K562 (cell line): ENCODE measurements at regions not wholly inside any gene's neighbourhood (a gene's known extent, or its start where the extent isn't known, plus 50 kb on each side); places are given as distances from the start of the nearest gene placed in this dataset.

ENCODE experiments used
- ATAC-seq: fragments of 200-7000 bp; cut with Tn5 transposase; 3 replicates; pipeline ENCODE4 v1.9.1; 2020; ENCODE audit warnings: moderate library complexity
- BruUV-seq: library from RNA; stranded (reverse); fragments of 400-500 nt; replicated peaks from 2 replicates; lab custom pipeline; 2021; lab: Mats Ljungman, UMichigan
- CTCF ChIA-PET: fragments of 300-600 bp; formaldehyde crosslinking; extraction: SDS; loops from one replicate; lab custom pipeline; 2021; ENCODE audit warnings: low intra/inter-chr PET ratio; lab: Yijun Ruan, JAX
- POLR2A ChIA-PET: fragments of 300-600, 350-650 bp; sonication (Branson Sonifier 250); formaldehyde crosslinking; extraction: SDS; loops from one replicate; lab custom pipeline; 2021; ENCODE audit warnings: antibody characterized with exemption, inconsistent platforms; lab: Yijun Ruan, JAX
- DNase-seq, 4 experiments: peaks; one replicate each; pipeline versions ENCODE4 v3.0.0 to v3.0.0-alpha.2; 2011 to 2018; ENCODE audit warnings: low spot score in 3 of 4, mixed read lengths in 3 of 4; ENCODE audit errors: extremely low read depth in 1 of 4
- FAIRE-seq: peaks from 2 replicates; lab custom pipeline; 2011; peaks lifted over from hg19 to GRCh38; lab: Jason Lieb, UNC
- H2AFZ ChIP-seq: 2 replicates; pipeline ENCODE4 v1.6.0; 2011; ENCODE audit warnings: low read depth, low read length, control low read depth, inconsistent platforms
- H3K27ac ChIP-seq: fragments of 200-600 bp; 3 replicates; pipeline ENCODE4 v1.8.0; 2011; ENCODE audit warnings: low read depth, mild to moderate bottlenecking, control low read depth, inconsistent platforms, low read length, moderate library complexity, mixed read lengths; ENCODE audit errors: extremely low read depth
- H3K27me3 ChIP-seq, 2 experiments: fragments of 300-600 bp in 1 of 2; 2 replicates in 1 of 2; 3 replicates in 1 of 2; pipeline versions ENCODE4 v1.6.0 to v1.8.0; 2011; ENCODE audit warnings: inconsistent platforms in 2 of 2, low read length in 2 of 2, mild to moderate bottlenecking in 1 of 2, mixed read lengths in 1 of 2, moderate library complexity in 1 of 2; ENCODE audit not compliant: control insufficient read depth in 2 of 2, insufficient read depth in 2 of 2
- H3K36me3 ChIP-seq: fragments of 300-600 bp; 3 replicates; pipeline ENCODE4 v1.8.0; 2011; ENCODE audit warnings: mild to moderate bottlenecking, low read length, inconsistent platforms; ENCODE audit not compliant: control insufficient read depth, insufficient read depth
- H3K4me1 ChIP-seq, 2 experiments: fragments of 200-600 bp in 1 of 2; replicated peaks in 1 of 2; 2 replicates in 1 of 2; 3 replicates in 1 of 2; pipeline versions ENCODE4 v1.5.1 to v1.8.0; 2011; ENCODE audit warnings: inconsistent platforms in 2 of 2, low read length in 2 of 2, mild to moderate bottlenecking in 1 of 2, mixed read lengths in 1 of 2, moderate library complexity in 1 of 2; ENCODE audit not compliant: control insufficient read depth in 2 of 2, insufficient read depth in 2 of 2
- H3K4me2 ChIP-seq: 2 replicates; pipeline ENCODE4 v1.6.1; 2011; ENCODE audit warnings: low read length, control low read depth, inconsistent platforms, mixed read lengths; ENCODE audit not compliant: insufficient read depth
- H3K4me3 ChIP-seq: fragments of 200-600 bp; sonication (generic), shearing (Covaris generic); 2 replicates; pipeline ENCODE4 v1.5.1; 2016; ENCODE audit warnings: control low read depth, inconsistent platforms
- H3K79me2 ChIP-seq: fragments of 200-600 bp; 3 replicates; pipeline ENCODE4 v1.8.0; 2011; ENCODE audit warnings: low read length, inconsistent platforms; ENCODE audit not compliant: control insufficient read depth, insufficient read depth
- H3K9ac ChIP-seq, 2 experiments: 2 replicates each; pipeline versions ENCODE4 v1.6.0 to v1.6.1; 2011; ENCODE audit warnings: low read depth in 2 of 2, low read length in 2 of 2, control low read depth in 1 of 2, inconsistent platforms in 1 of 2, mild to moderate bottlenecking in 1 of 2, mixed read lengths in 1 of 2; ENCODE audit not compliant: insufficient read depth in 1 of 2
- H3K9me1 ChIP-seq: one replicate; pipeline ENCODE4 v1.6.0; 2011; ENCODE audit warnings: inconsistent platforms, mild to moderate bottlenecking, low read length, moderate library complexity; ENCODE audit not compliant: control insufficient read depth, insufficient read depth
- H3K9me3 ChIP-seq: replicated peaks from 2 replicates; pipeline ENCODE4 v1.5.1; 2011; ENCODE audit warnings: low read depth, low read length, inconsistent platforms; ENCODE audit not compliant: control insufficient read depth, insufficient read depth
- H4K20me1 ChIP-seq: replicated peaks from 2 replicates; pipeline ENCODE4 v1.6.1; 2011; ENCODE audit warnings: low read length, inconsistent platforms, mixed read lengths; ENCODE audit not compliant: control insufficient read depth, insufficient read depth
- CBX3 ChIP-seq, 2 experiments: IDR thresholded peaks; 1 replicate in 1 of 2; 2 replicates in 1 of 2; pipeline ENCODE4 v1.6.1; 2012; ENCODE audit warnings: inconsistent platforms in 2 of 2, low read length in 2 of 2, borderline replicate concordance in 1 of 2, control low read depth in 1 of 2
- CEBPG ChIP-seq, 3 experiments: fragments of 200-800 bp in 1 of 3; sonication (Bioruptor generic) in 1 of 3; sonication (generic) in 1 of 3; formaldehyde crosslinking in 1 of 3; IDR thresholded peaks in 2 of 3; conservative IDR thresholded peaks in 1 of 3; 2 replicates each; pipeline versions ENCODE4 v1.6.1 to v1.8.0; 2016 to 2022; ENCODE audit warnings: missing compliant biosample characterization in 2 of 3, missing genetic modification characterization in 2 of 3, mild to moderate bottlenecking in 1 of 3, missing genetic modification reagents in 1 of 3
- ETV6 ChIP-seq, 3 experiments: fragments of 150-350 bp in 1 of 3; sonication (generic) in 1 of 3; formaldehyde crosslinking in 1 of 3; IDR thresholded peaks; 2 replicates each; pipeline versions ENCODE4 v1.6.1 to v1.8.0; 2014 to 2022; ENCODE audit warnings: borderline replicate concordance in 2 of 3, low read depth in 2 of 3, antibody characterized with exemption in 1 of 3, low read length in 1 of 3, mild to moderate bottlenecking in 1 of 3, missing genetic modification reagents in 1 of 3
- FOSL1 ChIP-seq: fragments of 200-800 bp; sonication (Bioruptor generic); conservative IDR thresholded peaks from 2 replicates; pipeline ENCODE4 v1.6.1; 2016; ENCODE audit warnings: missing genetic modification characterization, missing compliant biosample characterization
- HLTF ChIP-seq: fragments of 450-650 bp; IDR thresholded peaks from 2 replicates; pipeline ENCODE4 v1.6.1; 2016
- HNRNPL ChIP-seq: fragments of 200-400 bp; formaldehyde crosslinking; IDR thresholded peaks from 2 replicates; pipeline ENCODE4 v1.6.1; 2017; ENCODE audit warnings: low read depth, mild to moderate bottlenecking, low read length
- PHB2 ChIP-seq: fragments of 450-650 bp; IDR thresholded peaks from 2 replicates; pipeline ENCODE4 v1.6.1; 2017; ENCODE audit warnings: low read depth
- PHF8 ChIP-seq: fragments of 200-600 bp; sonication (generic); IDR thresholded peaks from 2 replicates; pipeline ENCODE4 v1.6.1; 2012; ENCODE audit warnings: mixed run types, mild to moderate bottlenecking, inconsistent platforms, low read length, moderate library complexity, borderline replicate concordance
- RBM39 ChIP-seq: fragments of 200-400 bp; formaldehyde crosslinking; optimal IDR thresholded peaks from 2 replicates; pipeline ENCODE3; 2018; ENCODE audit warnings: low read depth, low read length
- WGBS: fragments of 100-300 bp; shearing (Covaris generic); methylation state at CpG from one replicate; pipeline ENCODE4 v1.1.6; 2016; ENCODE audit warnings: low coverage, mixed read lengths; ENCODE audit not compliant: insufficient coverage; ENCODE audit errors: missing lambda C conversion rate; 5-methylcytosine and 5-hydroxymethylcytosine counted together
- in situ Hi-C: fragments of 300-500 bp; cut with MboI; formaldehyde crosslinking; loops from 4 replicates; pipeline ENCODE4 v1.15.0; 2018; ENCODE audit warnings: inconsistent platforms, mixed read lengths
- intact Hi-C: fragments of 100-400 bp; cut with micrococcal nuclease; formaldehyde crosslinking; loops from 2 replicates; pipeline ENCODE4 v1.14.2; 2022
- TF ChIP-seq, protein P1 (sequence below): fragments of 250-450 bp; sonication (Bioruptor Pico); IDR thresholded peaks from 2 replicates; pipeline ENCODE4 v1.6.1; 2021; ENCODE audit warnings: mild to moderate bottlenecking
- TF ChIP-seq, protein P2 (sequence below): fragments of 250-450 bp; sonication (Bioruptor Pico); IDR thresholded peaks from 2 replicates; pipeline ENCODE4 v1.4.0; 2020; ENCODE audit warnings: mild to moderate bottlenecking, moderate library complexity

DNA sequence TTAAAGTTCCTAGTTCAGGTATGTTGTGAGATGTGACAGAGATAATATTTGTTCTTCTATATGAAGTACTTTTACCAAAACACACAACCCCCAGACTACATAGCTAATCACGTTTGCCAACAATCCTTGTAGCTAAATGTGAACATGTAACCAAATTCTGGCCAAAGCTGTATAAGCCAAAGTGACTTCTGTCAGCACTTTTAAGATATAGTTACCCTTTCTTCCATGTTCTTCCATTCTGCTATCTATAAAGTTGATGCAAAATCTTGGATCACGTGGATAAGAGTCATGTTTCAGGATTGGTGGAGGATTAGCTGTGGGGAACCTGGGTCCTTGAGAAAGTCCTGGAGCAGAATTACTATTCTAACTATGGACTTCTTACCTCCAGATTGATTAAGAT, 1366.6 kb downstream of the FSCB start:
- H3K9me1 ChIP-seq, result no peaks in the 10 kb centered on the region
- H3K27ac ChIP-seq, result no peak overlapping the region
- ATAC-seq, result no peak
- H3K4me1 ChIP-seq, result no peaks in the 10 kb centered on the region
- intact Hi-C loops (no loop called here), in situ Hi-C loops (no loop called here)
- no peak for DNase-seq
- H3K4me3 ChIP-seq, result no peak overlapping the region
- BruUV-seq, result no TSS peak
- CTCF ChIA-PET, result no interaction called here
- no peaks in the 10 kb centered on the region for H3K27me3 ChIP-seq
- H2AFZ ChIP-seq, result no peak overlapping the region
- no peak for FAIRE-seq
- H3K4me2 ChIP-seq, result no peak overlapping the region
- TF ChIP-seq FOSL1 (tag) (no peak), CEBPG (CRISPR knock-in tag; IDR thresholded peaks at IDR 0.05) (no peak), CEBPG (tag; conservative IDR thresholded peaks at IDR 0.05 in 1 of 2, IDR thresholded peaks at IDR 0.05 in 1 of 2) (no peak), HNRNPL (no peak)
- TF ChIP-seq, protein P1, sequence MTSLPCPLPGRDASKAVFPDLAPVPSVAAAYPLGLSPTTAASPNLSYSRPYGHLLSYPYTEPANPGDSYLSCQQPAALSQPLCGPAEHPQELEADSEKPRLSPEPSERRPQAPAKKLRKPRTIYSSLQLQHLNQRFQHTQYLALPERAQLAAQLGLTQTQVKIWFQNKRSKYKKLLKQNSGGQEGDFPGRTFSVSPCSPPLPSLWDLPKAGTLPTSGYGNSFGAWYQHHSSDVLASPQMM (CRISPR knock-in tag), result no peak
- H4K20me1 ChIP-seq, result no peaks in the 10 kb centered on the region
- no peaks in the 10 kb centered on the region for H3K79me2 ChIP-seq
- H3K36me3 ChIP-seq, result no peaks in the 10 kb centered on the region
- WGBS, result 0% methylated on average over 2 of the region's 2 CpGs
- no peak overlapping the region for H3K9ac ChIP-seq
- POLR2A ChIA-PET, result interaction anchor here (0.7 kb wide), 1 partner anchor 59 kb away, joined by 3 read pairs; no protein-coding TSS in a partner anchor
- no peaks in the 10 kb centered on the region for H3K9me3 ChIP-seq

DNA sequence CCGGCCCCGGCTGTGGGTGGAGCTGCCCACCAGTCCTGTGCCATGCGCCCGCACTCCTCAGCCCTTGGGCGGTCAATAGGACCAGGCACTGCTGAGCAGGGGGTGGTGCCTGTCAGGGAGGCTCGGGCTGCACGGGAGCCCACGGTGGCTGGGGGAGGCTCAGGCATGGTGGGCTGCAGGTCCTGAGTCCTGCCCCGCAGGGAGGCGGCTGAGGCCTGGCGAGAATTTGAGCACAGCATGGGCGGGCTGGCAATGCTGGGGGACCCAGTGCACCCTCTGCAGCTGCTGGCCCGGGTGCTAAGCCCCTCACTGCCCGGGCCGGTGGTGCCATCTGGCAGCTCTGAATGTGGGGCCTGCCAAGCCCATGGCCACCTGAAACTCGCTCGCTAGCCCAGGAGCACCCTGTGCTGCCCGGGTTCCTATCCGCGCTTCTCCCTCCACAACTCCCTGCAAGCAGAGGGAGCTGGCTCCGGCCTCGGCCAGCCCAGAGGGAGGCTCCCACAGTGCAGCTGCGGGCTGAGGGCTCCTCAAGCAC, 1371.1 kb downstream of the FSCB start:
- POLR2A ChIA-PET, result no interaction called here
- Histone ChIP-seq H2AFZ (no peak overlapping the region), H3K27ac (no peak overlapping the region), H3K4me1 (no peaks in the 10 kb centered on the region), H3K79me2 (no peaks in the 10 kb centered on the region), H3K4me2 (no peak overlapping the region), H3K9ac (no peak overlapping the region), H3K9me1 (no peaks in the 10 kb centered on the region), H3K36me3 (no peaks in the 10 kb centered on the region), H3K9me3 (no peaks in the 10 kb centered on the region), H4K20me1 (no peaks in the 10 kb centered on the region), H3K27me3 (no peaks in the 10 kb centered on the region), H3K4me3 (no peak overlapping the region)
- CTCF ChIA-PET, result no interaction called here
- in situ Hi-C loops, result no loop called here
- no peak for DNase-seq
- 4% methylated on average over 10 of the region's 23 CpGs for WGBS
- intact Hi-C loops, result no loop called here
- no TSS peak for BruUV-seq
- ATAC-seq, result no peak
- FAIRE-seq, result no peak
- TF ChIP-seq HLTF (no peak), PHF8 (no peak), PHB2 (no peak), ETV6 (IDR thresholded peaks at IDR 0.05; ENCODE audit: borderline replicate concordance in 1 of 2, low read depth in 2 of 2, low read length in 1 of 2) (no peak), ETV6 (CRISPR knock-in tag; IDR thresholded peaks at IDR 0.05; ENCODE audit: borderline replicate concordance) (no peak), CBX3 (IDR thresholded peaks at IDR 0.05; ENCODE audit: borderline replicate concordance in 1 of 2, low read length in 2 of 2) (no peak), RBM39 (no peak)
- TF ChIP-seq, protein P2, sequence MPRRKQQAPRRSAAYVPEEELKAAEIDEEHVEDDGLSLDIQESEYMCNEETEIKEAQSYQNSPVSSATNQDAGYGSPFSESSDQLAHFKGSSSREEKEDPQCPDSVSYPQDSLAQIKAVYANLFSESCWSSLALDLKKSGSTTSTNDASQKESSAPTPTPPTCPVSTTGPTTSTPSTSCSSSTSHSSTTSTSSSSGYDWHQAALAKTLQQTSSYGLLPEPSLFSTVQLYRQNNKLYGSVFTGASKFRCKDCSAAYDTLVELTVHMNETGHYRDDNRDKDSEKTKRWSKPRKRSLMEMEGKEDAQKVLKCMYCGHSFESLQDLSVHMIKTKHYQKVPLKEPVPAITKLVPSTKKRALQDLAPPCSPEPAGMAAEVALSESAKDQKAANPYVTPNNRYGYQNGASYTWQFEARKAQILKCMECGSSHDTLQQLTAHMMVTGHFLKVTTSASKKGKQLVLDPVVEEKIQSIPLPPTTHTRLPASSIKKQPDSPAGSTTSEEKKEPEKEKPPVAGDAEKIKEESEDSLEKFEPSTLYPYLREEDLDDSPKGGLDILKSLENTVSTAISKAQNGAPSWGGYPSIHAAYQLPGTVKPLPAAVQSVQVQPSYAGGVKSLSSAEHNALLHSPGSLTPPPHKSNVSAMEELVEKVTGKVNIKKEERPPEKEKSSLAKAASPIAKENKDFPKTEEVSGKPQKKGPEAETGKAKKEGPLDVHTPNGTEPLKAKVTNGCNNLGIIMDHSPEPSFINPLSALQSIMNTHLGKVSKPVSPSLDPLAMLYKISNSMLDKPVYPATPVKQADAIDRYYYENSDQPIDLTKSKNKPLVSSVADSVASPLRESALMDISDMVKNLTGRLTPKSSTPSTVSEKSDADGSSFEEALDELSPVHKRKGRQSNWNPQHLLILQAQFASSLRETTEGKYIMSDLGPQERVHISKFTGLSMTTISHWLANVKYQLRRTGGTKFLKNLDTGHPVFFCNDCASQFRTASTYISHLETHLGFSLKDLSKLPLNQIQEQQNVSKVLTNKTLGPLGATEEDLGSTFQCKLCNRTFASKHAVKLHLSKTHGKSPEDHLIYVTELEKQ, result no peak
